GM12865 (cell line): ENCODE measurements at regions not wholly inside any gene's neighbourhood (a gene's known extent, or its start where the extent isn't known, plus 50 kb on each side); places are given as distances from the start of the nearest gene placed in this dataset.

Experiments
- DNase-seq: peaks from one replicate; pipeline ENCODE4 v3.0.0; 2010; ENCODE audit warnings: low read depth
- H3K4me3 ChIP-seq: 2 replicates; pipeline ENCODE4 v1.5.1; 2011; ENCODE audit warnings: mild to moderate bottlenecking, low read depth, low read length, control low read depth
- CTCF ChIP-seq: IDR thresholded peaks from 2 replicates; pipeline ENCODE4 v1.5.1; 2011; ENCODE audit warnings: low read length, control low read depth, low read depth, inconsistent platforms; ENCODE audit not compliant: insufficient read depth; ENCODE audit errors: missing control alignments

- no peak for TF ChIP-seq CTCF
Measured at GRCh38 chr1:67555461-67556296, 125.5 kb upstream of the SERBP1 start.

GRCh38 chr1:67556297-67556900 is 126.2 kb upstream of the SERBP1 start:
- H3K4me3 ChIP-seq, result no peak overlapping the region
- TF ChIP-seq CTCF, result no peak
- DNase-seq, result no peak

More at GRCh38 chr1:67555461-67556296, 125.5 kb upstream of the SERBP1 start:
- no peak overlapping the region for H3K4me3 ChIP-seq
- no peak for DNase-seq

- H3K4me3 ChIP-seq, result no peak overlapping the region
- no peak for DNase-seq
- TF ChIP-seq CTCF, result no peak
Measured at GRCh38 chr1:67557696-67558448, 127.1 kb upstream of the GADD45A start.

GRCh38 chr1:67558449-67559193 is 126.4 kb upstream of the GADD45A start:
- DNase-seq, result no peak
- H3K4me3 ChIP-seq, result no peak overlapping the region
- TF ChIP-seq CTCF, result no peak

- no peak for TF ChIP-seq CTCF
- no peak overlapping the region for H3K4me3 ChIP-seq
- no peak for DNase-seq
Measured at GRCh38 chr1:67559222-67559700, 125.7 kb upstream of the GADD45A start.

GRCh38 chr1:67560580-67561255 is 124.3 kb upstream of the GADD45A start:
- DNase-seq, result no peak
- TF ChIP-seq CTCF, result no peak
- H3K4me3 ChIP-seq, result no peak overlapping the region
